KMS-11 (cell line): ENCODE measurements at regions not wholly inside any gene's neighbourhood (a gene's known extent, or its start where the extent isn't known, plus 50 kb on each side); places are given as distances from the start of the nearest gene placed in this dataset.

Source experiments
- H2AFZ ChIP-seq: fragments of 200-600 bp; sonication (generic); 2 replicates; pipeline ENCODE4 v1.6.1; 2016; ENCODE audit warnings: antibody characterized with exemption, mixed run types, low read depth
- H3K27ac ChIP-seq: fragments of 200-600 bp; sonication (generic); 2 replicates; pipeline ENCODE4 v1.6.1; 2016; ENCODE audit warnings: mild to moderate bottlenecking, mixed run types
- H3K27me3 ChIP-seq: fragments of 200-600 bp; sonication (generic); 2 replicates; pipeline ENCODE4 v1.6.1; 2017; ENCODE audit warnings: mild to moderate bottlenecking, low read depth, mixed run types, moderate library complexity; ENCODE audit not compliant: insufficient read depth
- H3K36me3 ChIP-seq: fragments of 200-600 bp; sonication (generic); 2 replicates; pipeline ENCODE4 v1.6.1; 2017; ENCODE audit warnings: mild to moderate bottlenecking, mixed run types; ENCODE audit not compliant: insufficient read depth
- H3K4me1 ChIP-seq: fragments of 200-600 bp; sonication (generic); 2 replicates; pipeline ENCODE4 v1.6.1; 2016; ENCODE audit warnings: mild to moderate bottlenecking, low read depth, mixed run types; ENCODE audit not compliant: poor library complexity, severe bottlenecking
- H3K4me2 ChIP-seq: fragments of 200-600 bp; sonication (generic); 2 replicates; pipeline ENCODE4 v1.7.0; 2016; ENCODE audit warnings: mild to moderate bottlenecking, mixed run types
- H3K4me3 ChIP-seq: fragments of 200-600 bp; sonication (generic); IDR thresholded peaks from 2 replicates; pipeline ENCODE4 v1.6.1; 2017; ENCODE audit warnings: low read depth, low read length, mixed read lengths; ENCODE audit not compliant: insufficient read depth
- H3K79me2 ChIP-seq: fragments of 200-600 bp; sonication (generic); 2 replicates; pipeline ENCODE4 v1.6.1; 2016; ENCODE audit warnings: low read depth, mixed run types; ENCODE audit not compliant: insufficient read depth
- H3K9ac ChIP-seq: fragments of 200-600 bp; sonication (generic); 2 replicates; pipeline ENCODE4 v1.6.1; 2016; ENCODE audit warnings: mild to moderate bottlenecking, mixed run types
- H4K20me1 ChIP-seq: fragments of 200-600 bp; sonication (generic); 2 replicates; pipeline ENCODE4 v1.6.1; 2016; ENCODE audit warnings: mild to moderate bottlenecking, mixed run types; ENCODE audit not compliant: insufficient read depth
- TF ChIP-seq, protein P1 (sequence below): fragments of 200-600 bp; sonication (generic); conservative IDR thresholded peaks from 2 replicates; pipeline ENCODE4 v1.6.1; 2017; ENCODE audit warnings: low read depth, mild to moderate bottlenecking, antibody characterized with exemption, low read length, moderate library complexity, mixed read lengths

DNA sequence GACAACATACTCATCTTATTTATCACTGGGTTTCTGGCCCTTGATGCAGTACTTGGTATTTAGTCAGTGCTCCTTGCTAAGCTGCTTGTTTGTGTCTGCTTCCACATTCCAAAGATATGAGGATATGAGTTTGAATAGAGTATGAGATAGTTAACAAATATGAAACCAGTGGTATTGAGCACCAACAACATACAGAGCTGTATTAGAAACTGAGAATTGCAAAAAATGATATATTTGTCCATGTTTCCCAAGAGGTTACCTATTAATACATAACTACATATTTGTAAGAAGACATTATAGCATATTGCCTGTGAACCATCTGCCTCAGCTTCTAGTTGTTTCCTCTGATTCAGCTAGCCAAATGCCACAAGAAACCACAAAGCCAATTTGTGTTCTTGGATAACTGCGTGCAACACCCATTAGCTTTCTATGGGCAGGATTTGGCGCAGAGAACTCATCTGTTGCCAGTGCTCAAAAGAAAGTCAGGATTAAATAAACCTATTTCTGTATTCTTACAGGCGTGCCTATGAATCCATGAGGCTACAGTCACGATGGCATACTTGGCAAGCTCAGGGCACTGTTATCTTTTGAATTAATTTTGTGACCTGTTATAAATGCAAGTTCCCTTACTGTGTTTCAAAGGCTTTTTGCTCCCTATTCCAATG, 194.4 kb downstream of the MAP2K6 start:
- Histone ChIP-seq H3K27me3 (no peaks in the 10 kb centered on the region), H3K4me1 (no peaks in the 10 kb centered on the region), H3K36me3 (no peaks in the 10 kb centered on the region), H3K4me2 (no peak overlapping the region), H4K20me1 (no peaks in the 10 kb centered on the region), H3K4me3 (no peak overlapping the region), H3K79me2 (no peaks in the 10 kb centered on the region), H3K9ac (no peak overlapping the region), H3K27ac (no peak overlapping the region), H2AFZ (no peak overlapping the region)
- TF ChIP-seq, protein P1, sequence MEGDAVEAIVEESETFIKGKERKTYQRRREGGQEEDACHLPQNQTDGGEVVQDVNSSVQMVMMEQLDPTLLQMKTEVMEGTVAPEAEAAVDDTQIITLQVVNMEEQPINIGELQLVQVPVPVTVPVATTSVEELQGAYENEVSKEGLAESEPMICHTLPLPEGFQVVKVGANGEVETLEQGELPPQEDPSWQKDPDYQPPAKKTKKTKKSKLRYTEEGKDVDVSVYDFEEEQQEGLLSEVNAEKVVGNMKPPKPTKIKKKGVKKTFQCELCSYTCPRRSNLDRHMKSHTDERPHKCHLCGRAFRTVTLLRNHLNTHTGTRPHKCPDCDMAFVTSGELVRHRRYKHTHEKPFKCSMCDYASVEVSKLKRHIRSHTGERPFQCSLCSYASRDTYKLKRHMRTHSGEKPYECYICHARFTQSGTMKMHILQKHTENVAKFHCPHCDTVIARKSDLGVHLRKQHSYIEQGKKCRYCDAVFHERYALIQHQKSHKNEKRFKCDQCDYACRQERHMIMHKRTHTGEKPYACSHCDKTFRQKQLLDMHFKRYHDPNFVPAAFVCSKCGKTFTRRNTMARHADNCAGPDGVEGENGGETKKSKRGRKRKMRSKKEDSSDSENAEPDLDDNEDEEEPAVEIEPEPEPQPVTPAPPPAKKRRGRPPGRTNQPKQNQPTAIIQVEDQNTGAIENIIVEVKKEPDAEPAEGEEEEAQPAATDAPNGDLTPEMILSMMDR = no peak

GRCh38 chr17:69609473-69610305, 195.2 kb downstream of the MAP2K6 start:
- H2AFZ ChIP-seq = no peak overlapping the region
- no peaks in the 10 kb centered on the region for H3K27me3 ChIP-seq
- H3K79me2 ChIP-seq = no peaks in the 10 kb centered on the region
- no peak overlapping the region for H3K27ac ChIP-seq
- no peak overlapping the region for H3K4me2 ChIP-seq
- TF ChIP-seq, protein P1 = peak; percentile 61
- H3K4me3 ChIP-seq = no peak overlapping the region
- no peak overlapping the region for H3K9ac ChIP-seq
- no peaks in the 10 kb centered on the region for H3K36me3 ChIP-seq
- no peaks in the 10 kb centered on the region for H3K4me1 ChIP-seq
- no peaks in the 10 kb centered on the region for H4K20me1 ChIP-seq

DNA sequence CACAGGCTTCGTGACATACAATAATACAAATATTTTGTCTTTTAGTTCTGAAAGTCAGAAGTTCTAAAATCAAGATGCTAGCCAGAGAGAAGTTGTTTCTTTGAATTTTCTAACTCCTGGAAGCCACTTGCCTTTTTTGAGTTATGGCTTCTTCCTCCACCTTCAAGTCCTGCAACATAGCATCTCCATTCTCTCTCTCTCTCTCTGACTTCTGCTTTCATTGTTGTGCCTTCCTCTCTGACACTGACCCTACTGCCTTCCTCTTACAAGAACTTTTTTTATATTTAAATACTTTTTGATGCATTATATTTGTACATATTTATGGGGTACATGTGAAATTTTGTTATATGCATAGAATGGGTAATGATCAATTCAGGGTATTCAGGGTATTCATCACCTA, 205.9 kb downstream of the MAP2K6 start:
- Histone ChIP-seq H3K36me3 (no peaks in the 10 kb centered on the region), H3K27me3 (no peaks in the 10 kb centered on the region)
- TF ChIP-seq, protein P1 = no peak

DNA sequence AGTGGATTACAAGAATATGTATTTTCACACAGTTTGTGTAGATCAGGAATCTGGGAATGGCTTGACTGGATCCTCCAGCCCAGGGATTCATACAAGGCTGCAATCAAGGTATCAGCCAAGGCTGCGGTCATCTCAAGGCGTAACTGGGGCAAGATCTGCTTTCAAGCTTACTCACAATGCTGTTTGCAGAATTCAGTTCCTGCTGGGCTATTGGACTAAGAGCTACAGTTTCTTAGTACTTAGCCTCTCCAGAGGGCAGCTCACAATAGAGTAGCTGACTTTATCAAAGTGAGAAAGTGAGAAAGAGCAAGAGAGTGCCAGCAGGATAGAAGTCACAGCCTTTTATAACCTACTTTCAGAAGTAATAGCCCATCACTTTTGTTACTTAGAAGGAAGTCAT, 211.0 kb downstream of the MAP2K6 start:
- Histone ChIP-seq H3K27me3 (no peaks in the 10 kb centered on the region), H3K4me3 (no peak overlapping the region), H3K9ac (no peak overlapping the region), H4K20me1 (no peaks in the 10 kb centered on the region), H3K4me2 (no peak overlapping the region), H3K27ac (no peak overlapping the region), H3K79me2 (no peaks in the 10 kb centered on the region), H3K4me1 (no peaks in the 10 kb centered on the region), H2AFZ (no peak overlapping the region), H3K36me3 (no peaks in the 10 kb centered on the region)
- TF ChIP-seq, protein P1 = no peak

More for the DNA sequence above, 205.9 kb downstream of the MAP2K6 start:
- Histone ChIP-seq H4K20me1 (no peaks in the 10 kb centered on the region), H3K4me1 (no peaks in the 10 kb centered on the region), H3K4me3 (no peak overlapping the region), H3K27ac (no peak overlapping the region), H3K79me2 (no peaks in the 10 kb centered on the region), H3K4me2 (no peak overlapping the region), H2AFZ (no peak overlapping the region), H3K9ac (no peak overlapping the region)
